ENCODE measurements at regions not wholly inside any gene's neighbourhood (a gene's known extent, or its start where the extent isn't known, plus 50 kb on each side); places are given as distances from the start of the nearest gene placed in this dataset.

GRCh38 chr16:66315210-66315825, 51.2 kb upstream of the CDH5 start:
- peak; percentile 29 for DNase-seq (ENCODE audit: low read depth)

- DNase-seq (ENCODE audit: low read depth): no peak
Measured at GRCh38 chr16:66311306-66311705, 55.2 kb upstream of the CDH5 start.

- DNase-seq (ENCODE audit: low read depth): no peak
Measured at GRCh38 chr16:66309215-66309807, 57.2 kb upstream of the CDH5 start.

- no peak for DNase-seq (ENCODE audit: low read depth)
Measured at GRCh38 chr16:66308096-66308495, 58.4 kb upstream of the CDH5 start.

GRCh38 chr16:66306366-66307150, 59.9 kb upstream of the CDH5 start:
- DNase-seq (ENCODE audit: low read depth): no peak

GRCh38 chr16:66304961-66305360, 61.5 kb upstream of the CDH5 start:
- DNase-seq (ENCODE audit: low read depth): no peak

GRCh38 chr16:66304151-66304550, 62.3 kb upstream of the CDH5 start:
- DNase-seq (ENCODE audit: low read depth): no peak

GRCh38 chr16:66300501-66300900, 66.0 kb upstream of the CDH5 start:
- DNase-seq (ENCODE audit: low read depth): no peak

GRCh38 chr16:66300037-66300436, 66.5 kb upstream of the CDH5 start:
- DNase-seq (ENCODE audit: low read depth): no peak

GRCh38 chr16:66299349-66299748, 67.1 kb upstream of the CDH5 start:
- DNase-seq (ENCODE audit: low read depth): no peak

GRCh38 chr16:66298571-66299120, 67.8 kb upstream of the CDH5 start:
- DNase-seq (ENCODE audit: low read depth): no peak

GRCh38 chr16:66298006-66298405, 68.5 kb upstream of the CDH5 start:
- no peak for DNase-seq (ENCODE audit: low read depth)

GRCh38 chr16:66296591-66296990, 69.9 kb upstream of the CDH5 start:
- DNase-seq (ENCODE audit: low read depth): no peak

- no peak for DNase-seq (ENCODE audit: low read depth)
Measured at GRCh38 chr16:66295761-66296546, 70.5 kb upstream of the CDH5 start.

GRCh38 chr16:66295213-66295612, 71.3 kb upstream of the CDH5 start:
- DNase-seq (ENCODE audit: low read depth): no peak

GRCh38 chr16:66294507-66294906, 72.0 kb upstream of the CDH5 start:
- DNase-seq (ENCODE audit: low read depth): no peak

GRCh38 chr16:66293932-66294331, 72.6 kb upstream of the CDH5 start:
- DNase-seq (ENCODE audit: low read depth): no peak

GRCh38 chr16:66293207-66293735, 73.2 kb upstream of the CDH5 start:
- DNase-seq (ENCODE audit: low read depth): no peak

- DNase-seq (ENCODE audit: low read depth): no peak
Measured at GRCh38 chr16:66292241-66292935, 74.1 kb upstream of the CDH5 start.

GRCh38 chr16:66291833-66292232, 74.7 kb upstream of the CDH5 start:
- no peak for DNase-seq (ENCODE audit: low read depth)

- DNase-seq (ENCODE audit: low read depth): no peak
Measured at GRCh38 chr16:66290431-66290830, 76.1 kb upstream of the CDH5 start.

All from HS-27A (cell line).